ENCODE measurements at regions not wholly inside any gene's neighbourhood (a gene's known extent, or its start where the extent isn't known, plus 50 kb on each side); places are given as distances from the start of the nearest gene placed in this dataset.

GRCh38 chr14:97413966-97414717 is 617.0 kb downstream of the VRK1 start:
- peak; percentile 69 for TF ChIP-seq CTCF (conservative IDR thresholded peaks at IDR 0.05)
- H3K4me1 ChIP-seq (ENCODE audit: control insufficient read depth, insufficient read depth, low read length), result peaks cover 18% of the 10 kb centered on the region
- no peak overlapping the region for H3K4me3 Mint-ChIP-seq
- peak; percentile 79 for DNase-seq
- no peaks in the 10 kb centered on the region for H3K36me3 Mint-ChIP-seq (ENCODE audit: low read depth)
- no peaks in the 10 kb centered on the region for H3K36me3 ChIP-seq (ENCODE audit: control insufficient read depth, insufficient read depth, low read length)
- peaks cover 12% of the 10 kb centered on the region for H3K27me3 Mint-ChIP-seq (ENCODE audit: insufficient read depth)
- H3K9me3 ChIP-seq (ENCODE audit: control insufficient read depth, low read length), result no peaks in the 10 kb centered on the region
- no peak overlapping the region for H3K9ac ChIP-seq (ENCODE audit: extremely low read depth, low read length, poor library complexity, severe bottlenecking)
- peaks cover 15% of the 10 kb centered on the region for H3K4me1 Mint-ChIP-seq
- no peak overlapping the region for H3K4me3 ChIP-seq (ENCODE audit: low read length)
- peaks cover 51% of the 10 kb centered on the region for H3K27me3 ChIP-seq (ENCODE audit: control insufficient read depth, insufficient read depth, low read length, poor library complexity, severe bottlenecking)
- no peaks in the 10 kb centered on the region for H3K9me3 Mint-ChIP-seq
- peak overlapping the region; percentile 81 for H3K27ac Mint-ChIP-seq
- no peak overlapping the region for H3K27ac ChIP-seq (ENCODE audit: low read depth, low read length)
- 44 to 45% methylated on average over 14 of the region's 14 CpGs for WGBS, 2 experiments (ENCODE audit: insufficient coverage in 1 of 2, insufficient read length in 1 of 2)

DNA sequence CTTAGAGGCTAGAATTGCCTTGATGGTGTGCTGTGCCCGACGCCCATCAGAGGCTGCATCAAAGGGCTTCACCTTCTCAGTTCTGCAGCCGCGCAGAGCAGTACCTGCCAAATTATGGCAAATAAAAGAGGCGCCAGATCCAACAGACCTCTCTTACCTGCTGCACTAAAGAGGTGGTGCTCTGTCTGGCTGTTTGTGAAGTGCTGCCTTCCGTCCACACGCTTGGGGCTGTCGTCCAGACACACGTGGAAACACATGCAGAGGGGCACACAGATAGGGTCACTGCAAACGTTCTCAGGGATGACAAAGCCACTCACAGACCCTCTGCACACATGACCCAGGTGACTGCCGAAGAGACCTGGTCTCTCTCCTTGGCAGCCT is 617.5 kb downstream of the VRK1 start:
- Mint-ChIP-seq H3K9me3 (no peaks in the 10 kb centered on the region), H3K27me3 (ENCODE audit: insufficient read depth) (peaks cover 12% of the 10 kb centered on the region), H3K27ac (no peak overlapping the region), H3K4me1 (peaks cover 14% of the 10 kb centered on the region), H3K4me3 (no peak overlapping the region), H3K36me3 (ENCODE audit: low read depth) (no peaks in the 10 kb centered on the region)
- Histone ChIP-seq H3K9ac (ENCODE audit: extremely low read depth, low read length, poor library complexity, severe bottlenecking) (no peak overlapping the region), H3K27me3 (ENCODE audit: control insufficient read depth, insufficient read depth, low read length, poor library complexity, severe bottlenecking) (peaks cover 51% of the 10 kb centered on the region), H3K27ac (ENCODE audit: low read depth, low read length) (no peak overlapping the region), H3K4me3 (ENCODE audit: low read length) (no peak overlapping the region), H3K9me3 (ENCODE audit: control insufficient read depth, low read length) (no peaks in the 10 kb centered on the region), H3K36me3 (ENCODE audit: control insufficient read depth, insufficient read depth, low read length) (no peaks in the 10 kb centered on the region), H3K4me1 (ENCODE audit: control insufficient read depth, insufficient read depth, low read length) (peaks cover 18% of the 10 kb centered on the region)
- peak; percentile 40 for TF ChIP-seq CTCF (conservative IDR thresholded peaks at IDR 0.05)
- 76 to 82% methylated on average over 9 to 11 of the region's 11 CpGs for WGBS, 2 experiments (ENCODE audit: insufficient coverage in 1 of 2, insufficient read length in 1 of 2)
- DNase-seq, result peak; percentile 57

GRCh38 chr14:97415907-97416306 is 618.7 kb downstream of the VRK1 start:
- Mint-ChIP-seq H3K36me3 (ENCODE audit: low read depth) (no peaks in the 10 kb centered on the region), H3K27ac (no peak overlapping the region), H3K4me3 (no peak overlapping the region), H3K27me3 (ENCODE audit: insufficient read depth) (peaks cover 12% of the 10 kb centered on the region), H3K4me1 (peaks cover 14% of the 10 kb centered on the region), H3K9me3 (no peaks in the 10 kb centered on the region)
- Histone ChIP-seq H3K4me1 (ENCODE audit: control insufficient read depth, insufficient read depth, low read length) (peaks cover 14% of the 10 kb centered on the region), H3K27me3 (ENCODE audit: control insufficient read depth, insufficient read depth, low read length, poor library complexity, severe bottlenecking) (peaks cover 45% of the 10 kb centered on the region), H3K4me3 (ENCODE audit: low read length) (no peak overlapping the region), H3K36me3 (ENCODE audit: control insufficient read depth, insufficient read depth, low read length) (no peaks in the 10 kb centered on the region), H3K27ac (ENCODE audit: low read depth, low read length) (no peak overlapping the region), H3K9me3 (ENCODE audit: control insufficient read depth, low read length) (no peaks in the 10 kb centered on the region), H3K9ac (ENCODE audit: extremely low read depth, low read length, poor library complexity, severe bottlenecking) (no peak overlapping the region)
- 73 to 93% methylated on average over 5 to 6 of the region's 7 CpGs for WGBS, 2 experiments (ENCODE audit: insufficient coverage in 1 of 2, insufficient read length in 1 of 2)
- no peak for TF ChIP-seq CTCF (conservative IDR thresholded peaks at IDR 0.05)
- no peak for DNase-seq

Data from endodermal cell (in vitro differentiated cells).